ENCODE measurements at regions not wholly inside any gene's neighbourhood (a gene's known extent, or its start where the extent isn't known, plus 50 kb on each side); places are given as distances from the start of the nearest gene placed in this dataset.

- H3K27ac Mint-ChIP-seq, result no peak overlapping the region
- no CpG with 5 or more reads among the region's 3 CpGs for WGBS (ENCODE audit: extremely low coverage, insufficient read length, low lambda C conversion rate)
Observed at GRCh38 chr18:65049586-65049985, 701.2 kb upstream of the CDH7 start.

More at GRCh38 chr18:65049586-65049985, 701.2 kb upstream of the CDH7 start:
- no peak overlapping the region for H4K8ac ChIP-seq (replicated peaks; ENCODE audit: insufficient read length, low read depth, low read length)
- H4K20me1 ChIP-seq (ENCODE audit: control insufficient read depth, insufficient read depth, insufficient read length), result no peaks in the 10 kb centered on the region
- no peak overlapping the region for H3K56ac ChIP-seq (ENCODE audit: insufficient read length, low read depth, low read length)
- H3K79me2 ChIP-seq (ENCODE audit: insufficient read depth, low read length), result no peaks in the 10 kb centered on the region
- no peak for DNase-seq
- H3T11ph ChIP-seq (ENCODE audit: low read length), result no peak overlapping the region
- Mint-ChIP-seq H3K36me3 (ENCODE audit: insufficient read depth in 1 of 3, low read depth in 3 of 3) (no peaks in the 10 kb centered on the region), H3K27me3 (ENCODE audit: low read depth) (no peaks in the 10 kb centered on the region), H3K4me3 (no peak overlapping the region), H3K4me1 (no peaks in the 10 kb centered on the region), H3K9me3 (no peaks in the 10 kb centered on the region)
- H3K27me3 ChIP-seq (ENCODE audit: insufficient read depth, low read length), result no peaks in the 10 kb centered on the region
- H3K4me2 ChIP-seq (ENCODE audit: insufficient read depth, insufficient read length, low read length), result no peak overlapping the region
- H2BK120ac ChIP-seq (ENCODE audit: low read depth, low read length, poor library complexity, severe bottlenecking), result no peak overlapping the region
- H3K23me2 ChIP-seq (ENCODE audit: insufficient read length, low read depth, low read length, poor library complexity, severe bottlenecking), result no peaks in the 10 kb centered on the region
- no peak overlapping the region for H2AK5ac ChIP-seq (ENCODE audit: insufficient read length, low read length)
- H3K4ac ChIP-seq (ENCODE audit: low read depth, low read length), result no peak overlapping the region
- no peak overlapping the region for H3K23ac ChIP-seq (ENCODE audit: insufficient read length, low read depth, low read length)
- no peak overlapping the region for H3K18ac ChIP-seq (ENCODE audit: insufficient read length, low read depth, low read length)
- TF ChIP-seq, protein P1, sequence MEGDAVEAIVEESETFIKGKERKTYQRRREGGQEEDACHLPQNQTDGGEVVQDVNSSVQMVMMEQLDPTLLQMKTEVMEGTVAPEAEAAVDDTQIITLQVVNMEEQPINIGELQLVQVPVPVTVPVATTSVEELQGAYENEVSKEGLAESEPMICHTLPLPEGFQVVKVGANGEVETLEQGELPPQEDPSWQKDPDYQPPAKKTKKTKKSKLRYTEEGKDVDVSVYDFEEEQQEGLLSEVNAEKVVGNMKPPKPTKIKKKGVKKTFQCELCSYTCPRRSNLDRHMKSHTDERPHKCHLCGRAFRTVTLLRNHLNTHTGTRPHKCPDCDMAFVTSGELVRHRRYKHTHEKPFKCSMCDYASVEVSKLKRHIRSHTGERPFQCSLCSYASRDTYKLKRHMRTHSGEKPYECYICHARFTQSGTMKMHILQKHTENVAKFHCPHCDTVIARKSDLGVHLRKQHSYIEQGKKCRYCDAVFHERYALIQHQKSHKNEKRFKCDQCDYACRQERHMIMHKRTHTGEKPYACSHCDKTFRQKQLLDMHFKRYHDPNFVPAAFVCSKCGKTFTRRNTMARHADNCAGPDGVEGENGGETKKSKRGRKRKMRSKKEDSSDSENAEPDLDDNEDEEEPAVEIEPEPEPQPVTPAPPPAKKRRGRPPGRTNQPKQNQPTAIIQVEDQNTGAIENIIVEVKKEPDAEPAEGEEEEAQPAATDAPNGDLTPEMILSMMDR (conservative IDR thresholded peaks at IDR 0.05), result no peak
- no peak overlapping the region for H2BK20ac ChIP-seq (ENCODE audit: low read depth, low read length, poor library complexity, severe bottlenecking)
- H3K9me3 ChIP-seq (ENCODE audit: control insufficient read depth, low read depth, low read length), result no peaks in the 10 kb centered on the region
- no peaks in the 10 kb centered on the region for H3K79me1 ChIP-seq (ENCODE audit: insufficient read depth, low read depth, low read length, poor library complexity, severe bottlenecking)
- no peak overlapping the region for H2AFZ ChIP-seq (ENCODE audit: low read length)
- no peak overlapping the region for H3K14ac ChIP-seq (ENCODE audit: insufficient read depth, low read length)
- H4K91ac ChIP-seq (ENCODE audit: insufficient read length, low read depth, low read length), result no peak overlapping the region
- H2BK12ac ChIP-seq (ENCODE audit: insufficient read length, low read depth, low read length), result no peak overlapping the region
- no peak overlapping the region for H3K9ac ChIP-seq (ENCODE audit: extremely low read depth, insufficient read length, low read length)
- H2BK5ac ChIP-seq (ENCODE audit: insufficient read length, low read length), result no peak overlapping the region
- no peak overlapping the region for H4K5ac ChIP-seq (ENCODE audit: insufficient read length, low read depth, low read length)
- no peaks in the 10 kb centered on the region for H3K4me1 ChIP-seq (ENCODE audit: insufficient read depth, low read length)
- H3K27ac ChIP-seq (ENCODE audit: insufficient read length, low read depth, low read length), result no peak overlapping the region
- H2BK15ac ChIP-seq (ENCODE audit: low read depth, low read length), result no peak overlapping the region
